IMR-90 (cell line): ENCODE measurements at regions not wholly inside any gene's neighbourhood (a gene's known extent, or its start where the extent isn't known, plus 50 kb on each side); places are given as distances from the start of the nearest gene placed in this dataset.

Experiments
- ATAC-seq: fragments of 200-7000 bp; cut with Tn5 transposase; 2 replicates; pipeline ENCODE4 v1.9.1; 2020; ENCODE audit warnings: low read depth, mild to moderate bottlenecking, moderate library complexity
- BruUV-seq: library from RNA; stranded (reverse); fragments of 400-500 nt; replicated peaks from 2 replicates; lab custom pipeline; 2021; lab: Mats Ljungman, UMichigan
- CTCF ChIA-PET: fragments of 300-600 bp; formaldehyde crosslinking; extraction: SDS; loops from one replicate; lab custom pipeline; 2021; ENCODE audit warnings: antibody characterized with exemption; lab: Yijun Ruan, JAX
- POLR2A ChIA-PET: fragments of 300-600 bp; sonication (Branson Sonifier 250); formaldehyde crosslinking; loops from one replicate; lab custom pipeline; 2022; ENCODE audit warnings: antibody characterized with exemption; ENCODE audit not compliant: unreplicated experiment; lab: Charles Lee
- DNase-seq: peaks from one replicate; pipeline ENCODE4 v3.0.0; 2013
- H2AFZ ChIP-seq: replicated peaks from 2 replicates; pipeline ENCODE3; 2013; ENCODE audit warnings: low read length, mild to moderate bottlenecking; ENCODE audit not compliant: poor library complexity
- H2AK5ac ChIP-seq: 2 replicates; pipeline ENCODE4 v1.6.1; 2013; ENCODE audit warnings: low read depth, low read length, inconsistent platforms
- H2AK9ac ChIP-seq: replicated peaks from 2 replicates; pipeline ENCODE3; 2013; ENCODE audit warnings: mild to moderate bottlenecking, low read depth, low read length, moderate library complexity; ENCODE audit not compliant: poor library complexity
- H2BK120ac ChIP-seq: 2 replicates; pipeline ENCODE4 v1.6.1; 2013; ENCODE audit warnings: low read depth, low read length, inconsistent platforms
- H2BK15ac ChIP-seq: 3 replicates; pipeline ENCODE4 v1.6.1; 2013; ENCODE audit warnings: low read depth, low read length, inconsistent platforms
- H2BK20ac ChIP-seq: 2 replicates; pipeline ENCODE4 v1.6.1; 2013; ENCODE audit warnings: low read depth, mild to moderate bottlenecking, inconsistent platforms, low read length, moderate library complexity
- H2BK5ac ChIP-seq: 2 replicates; pipeline ENCODE4 v1.6.1; 2013; ENCODE audit warnings: mild to moderate bottlenecking, low read depth, low read length, inconsistent platforms; ENCODE audit not compliant: poor library complexity, severe bottlenecking
- H3K14ac ChIP-seq: replicated peaks from 2 replicates; pipeline ENCODE4 v1.6.1; 2013; ENCODE audit warnings: low read depth, low read length, inconsistent platforms
- H3K18ac ChIP-seq: 2 replicates; pipeline ENCODE4 v1.6.1; 2013; ENCODE audit warnings: low read depth, low read length, control low read depth
- H3K23ac ChIP-seq: 2 replicates; pipeline ENCODE4 v1.6.1; 2013; ENCODE audit warnings: low read depth, low read length, inconsistent platforms
- H3K27ac ChIP-seq: 2 replicates; pipeline ENCODE4 v1.5.1; 2013; ENCODE audit warnings: mild to moderate bottlenecking, control low read depth, low read length; ENCODE audit not compliant: insufficient read depth
- H3K27me3 ChIP-seq: 2 replicates; pipeline ENCODE4 v1.6.1; 2013; ENCODE audit warnings: low read length; ENCODE audit not compliant: control insufficient read depth, insufficient read depth
- H3K36me3 ChIP-seq: 2 replicates; pipeline ENCODE4 v1.6.1; 2013; ENCODE audit warnings: low read length, mixed read lengths; ENCODE audit not compliant: control insufficient read depth, insufficient read depth
- H3K4ac ChIP-seq: 2 replicates; pipeline ENCODE4 v1.6.1; 2013; ENCODE audit warnings: low read depth, low read length, inconsistent platforms
- H3K4me1 ChIP-seq: 2 replicates; pipeline ENCODE4 v1.6.1; 2013; ENCODE audit warnings: low read length, mixed read lengths; ENCODE audit not compliant: control insufficient read depth, insufficient read depth
- H3K4me2 ChIP-seq: 2 replicates; pipeline ENCODE4 v1.6.1; 2013; ENCODE audit warnings: low read depth, mild to moderate bottlenecking, control low read depth, low read length, moderate library complexity
- H3K4me3 ChIP-seq: 2 replicates; pipeline ENCODE4 v1.5.1; 2013; ENCODE audit warnings: low read depth, mild to moderate bottlenecking, control low read depth, low read length, moderate library complexity; ENCODE audit not compliant: insufficient read depth
- H3K56ac ChIP-seq: 2 replicates; pipeline ENCODE4 v1.6.1; 2013; ENCODE audit warnings: low read length, inconsistent platforms; ENCODE audit not compliant: insufficient read depth; ENCODE audit errors: extremely low read depth
- H3K79me1 ChIP-seq, 2 experiments: 2 replicates each; pipeline ENCODE4 v1.6.1; 2013; ENCODE audit warnings: low read length in 2 of 2, inconsistent platforms in 1 of 2, low read depth in 1 of 2
- H3K9ac ChIP-seq: 2 replicates; pipeline ENCODE4 v1.6.1; 2013; ENCODE audit warnings: low read depth, low read length, control low read depth
- H3K9me1 ChIP-seq: 2 replicates; pipeline ENCODE4 v1.6.1; 2013; ENCODE audit warnings: low read length, inconsistent platforms; ENCODE audit not compliant: insufficient read depth
- H3K9me3 ChIP-seq: 2 replicates; pipeline ENCODE4 v1.6.1; 2013; ENCODE audit warnings: low read length; ENCODE audit not compliant: control insufficient read depth, insufficient read depth
- H4K20me1 ChIP-seq: 2 replicates; pipeline ENCODE4 v1.6.1; 2013; ENCODE audit warnings: low read length, inconsistent platforms; ENCODE audit not compliant: insufficient read depth
- H4K5ac ChIP-seq: 2 replicates; pipeline ENCODE4 v1.6.1; 2013; ENCODE audit warnings: mild to moderate bottlenecking, low read depth, low read length, control low read depth
- H4K8ac ChIP-seq, 2 experiments: 2 replicates each; pipeline ENCODE4 v1.6.1; 2013; ENCODE audit warnings: low read depth in 2 of 2, low read length in 2 of 2, control low read depth in 1 of 2, inconsistent platforms in 1 of 2
- H4K91ac ChIP-seq: 2 replicates; pipeline ENCODE4 v1.6.1; 2013; ENCODE audit warnings: low read depth, low read length, inconsistent platforms; ENCODE audit not compliant: insufficient read depth
- FOS ChIP-seq: fragments of 150-350 bp; IDR thresholded peaks from 2 replicates; pipeline ENCODE4 v1.6.1; 2016; ENCODE audit warnings: low read depth, low read length
- NFE2L2 ChIP-seq: fragments of 150-350 bp; IDR thresholded peaks from 2 replicates; pipeline ENCODE4 v1.6.1; 2016; ENCODE audit warnings: low read depth, mild to moderate bottlenecking, low read length
- POLR2A ChIP-seq: IDR thresholded peaks from 2 replicates; pipeline ENCODE4 v1.6.1; 2012; ENCODE audit warnings: mild to moderate bottlenecking, low read depth, low read length
- RAD21 ChIP-seq: IDR thresholded peaks from 2 replicates; pipeline ENCODE4 v1.6.1; 2012; ENCODE audit warnings: low read length, improper control_type of control experiment
- RCOR1 ChIP-seq: IDR thresholded peaks from 2 replicates; pipeline ENCODE4 v1.6.1; 2012; ENCODE audit warnings: mild to moderate bottlenecking, low read length, improper control_type of control experiment; ENCODE audit not compliant: insufficient replicate concordance
- WGBS, 2 experiments: methylation state at CpG; one replicate each; pipeline versions ENCODE4 v1.1.5 to v1.1.7; 2013; ENCODE audit warnings: missing lambda C conversion rate in 2 of 2; ENCODE audit not compliant: insufficient read length in 1 of 2; ENCODE audit errors: extremely low coverage in 2 of 2; 5-methylcytosine and 5-hydroxymethylcytosine counted together
- dilution Hi-C: fragments of 300-500 bp; cut with HindIII; formaldehyde crosslinking; loops from one replicate; pipeline ENCODE4 v1.14.3; 2018; ENCODE audit warnings: low sequenced_read_pairs; ENCODE audit not compliant: unreplicated experiment
- in situ Hi-C: fragments of 300-500 bp; cut with MboI; formaldehyde crosslinking; loops from 3 replicates; pipeline ENCODE4 v1.14.3; 2019; ENCODE audit warnings: low sequenced_read_pairs, inconsistent platforms, mixed read lengths
- intact Hi-C: fragments of 100-400 bp; cut with micrococcal nuclease; formaldehyde crosslinking; loops from 2 replicates; pipeline ENCODE4 v1.10.0; 2022
- TF ChIP-seq, protein P1 (sequence below): fragments of 150-350 bp; IDR thresholded peaks from 2 replicates; pipeline ENCODE4 v1.6.1; 2017; ENCODE audit warnings: mild to moderate bottlenecking, antibody characterized with exemption, low read length, low read depth

DNA sequence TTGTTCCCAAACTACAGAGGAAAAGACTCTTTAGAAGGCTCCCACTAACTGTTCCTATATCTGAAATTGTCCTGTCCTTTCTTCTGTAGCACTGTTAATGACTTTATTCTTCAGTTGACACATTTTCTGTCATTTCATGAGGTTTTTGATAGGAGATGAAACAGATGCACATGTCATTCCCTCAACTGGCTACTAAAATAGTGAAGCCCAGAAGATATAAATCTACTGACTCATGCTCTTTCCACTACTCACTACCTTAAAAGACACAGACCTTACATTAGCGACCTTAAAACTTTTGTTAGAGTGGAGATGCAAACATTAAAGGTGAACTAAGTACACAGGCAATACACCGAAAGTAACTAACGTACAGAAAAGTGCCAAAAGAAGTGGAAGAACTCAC lies 59.5 kb upstream of the ANKS1B start:
- Histone ChIP-seq H3K18ac (no peak overlapping the region), H3K36me3 (peaks cover 7% of the 10 kb centered on the region), H3K9ac (no peak overlapping the region), H3K4me1 (no peaks in the 10 kb centered on the region), H4K91ac (no peak overlapping the region), H2BK5ac (no peak overlapping the region), H2AK9ac (no peak overlapping the region), H3K9me1 (no peaks in the 10 kb centered on the region), H3K4me3 (no peak overlapping the region), H2BK120ac (no peak overlapping the region), H4K8ac (no peak overlapping the region), H3K4ac (no peak overlapping the region), H3K27me3 (no peaks in the 10 kb centered on the region), H3K27ac (no peak overlapping the region), H3K9me3 (no peaks in the 10 kb centered on the region), H3K79me1 (no peaks in the 10 kb centered on the region), H2BK20ac (no peak overlapping the region), H3K56ac (no peak overlapping the region), H3K23ac (no peak overlapping the region), H4K5ac (no peak overlapping the region), H4K20me1 (no peaks in the 10 kb centered on the region), H2BK15ac (no peak overlapping the region), H3K14ac (no peak overlapping the region), H3K4me2 (no peak overlapping the region), H2AK5ac (no peak overlapping the region), H2AFZ (no peak overlapping the region)
- intact Hi-C loops: no loop called here
- in situ Hi-C loops: no loop called here
- DNase-seq (no peak), ATAC-seq (no peak)
- WGBS, 2 experiments: no CpG with 5 or more reads among the region's 3 CpGs
- ChIA-PET CTCF (interaction anchor here (1.2 kb wide), 1 partner anchor 9 kb away, joined by 3 read pairs; no protein-coding TSS in a partner anchor), POLR2A (no interaction called here)
- no TSS peak for BruUV-seq
- TF ChIP-seq RAD21: no peak
- TF ChIP-seq RCOR1: no peak
- no peak for TF ChIP-seq POLR2A
- TF ChIP-seq NFE2L2: no peak
- TF ChIP-seq, protein P1, sequence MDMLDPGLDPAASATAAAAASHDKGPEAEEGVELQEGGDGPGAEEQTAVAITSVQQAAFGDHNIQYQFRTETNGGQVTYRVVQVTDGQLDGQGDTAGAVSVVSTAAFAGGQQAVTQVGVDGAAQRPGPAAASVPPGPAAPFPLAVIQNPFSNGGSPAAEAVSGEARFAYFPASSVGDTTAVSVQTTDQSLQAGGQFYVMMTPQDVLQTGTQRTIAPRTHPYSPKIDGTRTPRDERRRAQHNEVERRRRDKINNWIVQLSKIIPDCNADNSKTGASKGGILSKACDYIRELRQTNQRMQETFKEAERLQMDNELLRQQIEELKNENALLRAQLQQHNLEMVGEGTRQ: no peak
- TF ChIP-seq FOS: no peak
- dilution Hi-C loops: no loop called here
